DMS153 treated with DMSO at 0.1 percent for 48 hours (cell line): ENCODE measurements at regions not wholly inside any gene's neighbourhood (a gene's known extent, or its start where the extent isn't known, plus 50 kb on each side); places are given as distances from the start of the nearest gene placed in this dataset.
"Not testable (repeated sequence)": the region's sequence is repeated elsewhere in the genome, so short reads cannot be mapped to it uniquely, and the experiment has no call there.

Experiments
- DNase-seq: peaks from one replicate; lab custom pipeline; 2025; ENCODE audit not compliant: unreplicated experiment; lab: John Stamatoyannopoulos, UW

GRCh38 chr10:28986117-28986792 is 302.6 kb upstream of the LYZL1 start:
- no peak for DNase-seq

GRCh38 chr10:28986856-28987255 is 302.0 kb upstream of the LYZL1 start:
- DNase-seq: no peak

- DNase-seq: no peak
Measured at GRCh38 chr10:28987555-28988320, 301.1 kb upstream of the LYZL1 start.

- DNase-seq: no peak
Measured at GRCh38 chr10:28988980-28989379, 299.9 kb upstream of the LYZL1 start.

- DNase-seq: peak; percentile 26
Measured at GRCh38 chr10:28991333-28992270, 297.3 kb upstream of the LYZL1 start.

- no peak for DNase-seq
Measured at GRCh38 chr10:28993056-28993455, 295.8 kb upstream of the LYZL1 start.

GRCh38 chr10:28993861-28994260 is 295.0 kb upstream of the LYZL1 start:
- DNase-seq: no peak

- not testable (repeated sequence) for DNase-seq
Measured at GRCh38 chr10:28994802-28995201, 294.1 kb upstream of the LYZL1 start.

- no peak for DNase-seq
Measured at GRCh38 chr10:28995497-28995896, 293.4 kb upstream of the LYZL1 start.

- no peak for DNase-seq
Measured at GRCh38 chr10:28996345-28996744, 292.5 kb upstream of the LYZL1 start.

- DNase-seq: no peak
Measured at GRCh38 chr10:28996947-28997551, 291.8 kb upstream of the LYZL1 start.

GRCh38 chr10:28997734-28998133 is 291.1 kb upstream of the LYZL1 start:
- DNase-seq: no peak

GRCh38 chr10:29001801-29002200 is 287.1 kb upstream of the LYZL1 start:
- no peak for DNase-seq

- not testable (repeated sequence) for DNase-seq
Measured at GRCh38 chr10:29003014-29003413, 285.9 kb upstream of the LYZL1 start.

GRCh38 chr10:29005988-29006387 is 282.9 kb upstream of the LYZL1 start:
- DNase-seq: no peak

GRCh38 chr10:29007370-29007747 is 281.5 kb upstream of the LYZL1 start:
- no peak for DNase-seq

- no peak for DNase-seq
Measured at GRCh38 chr10:29007748-29008610, 280.9 kb upstream of the LYZL1 start.

- DNase-seq: no peak
Measured at GRCh38 chr10:29009464-29009863, 279.4 kb upstream of the LYZL1 start.

GRCh38 chr10:29011516-29011915 is 277.4 kb upstream of the LYZL1 start:
- no peak for DNase-seq

- DNase-seq: no peak
Measured at GRCh38 chr10:29012926-29013554, 275.8 kb upstream of the LYZL1 start.
